H1 (cell line): ENCODE measurements at regions not wholly inside any gene's neighbourhood (a gene's known extent, or its start where the extent isn't known, plus 50 kb on each side); places are given as distances from the start of the nearest gene placed in this dataset.

ENCODE experiments used
- CTCF ChIA-PET: fragments of 300-600 bp; sonication (Branson Sonifier 250); formaldehyde crosslinking; loops from one replicate; lab custom pipeline; 2021; ENCODE audit not compliant: partially characterized antibody; lab: Charles Lee
- POLR2A ChIA-PET: fragments of 300-600 bp; sonication (Branson Sonifier 250); formaldehyde crosslinking; loops from one replicate; lab custom pipeline; 2021; ENCODE audit warnings: inconsistent platforms; ENCODE audit not compliant: partially characterized antibody; lab: Charles Lee
- DNase-seq, 2 experiments: peaks; one replicate each; pipeline versions ENCODE4 v3.0.0 to v3.0.0-alpha.2; 2010 to 2022; ENCODE audit warnings: low spot score in 2 of 2, low read depth in 1 of 2, mixed read lengths in 1 of 2
- FAIRE-seq: peaks from 2 replicates; lab custom pipeline; 2011; peaks lifted over from hg19 to GRCh38; lab: Jason Lieb, UNC
- H2AFZ ChIP-seq: 2 replicates; pipeline ENCODE4 v1.8.1; 2012; ENCODE audit warnings: low read length, inconsistent platforms
- H2AK5ac ChIP-seq: 2 replicates; pipeline ENCODE4 v1.6.1; 2013; ENCODE audit warnings: low read depth, low read length
- H2BK120ac ChIP-seq: replicated peaks from 2 replicates; pipeline ENCODE3; 2013; ENCODE audit warnings: low read depth, low read length, inconsistent platforms
- H2BK12ac ChIP-seq: 2 replicates; pipeline ENCODE4 v1.6.1; 2013; ENCODE audit warnings: low read depth, low read length
- H2BK15ac ChIP-seq: 2 replicates; pipeline ENCODE4 v1.6.1; 2013; ENCODE audit warnings: low read length
- H2BK20ac ChIP-seq: 2 replicates; pipeline ENCODE4 v1.6.1; 2013; ENCODE audit warnings: low read length
- H2BK5ac ChIP-seq: 2 replicates; pipeline ENCODE4 v1.6.1; 2013; ENCODE audit warnings: low read depth, low read length
- H3K14ac ChIP-seq: 2 replicates; pipeline ENCODE4 v1.6.1; 2013; ENCODE audit warnings: inconsistent platforms; ENCODE audit not compliant: insufficient read length
- H3K18ac ChIP-seq: 2 replicates; pipeline ENCODE4 v1.6.1; 2013; ENCODE audit warnings: low read length; ENCODE audit errors: extremely low read depth
- H3K23ac ChIP-seq: 2 replicates; pipeline ENCODE4 v1.6.1; 2013; ENCODE audit warnings: inconsistent platforms; ENCODE audit not compliant: insufficient read length
- H3K23me2 ChIP-seq: 2 replicates; pipeline ENCODE4 v1.6.1; 2013; ENCODE audit warnings: low read depth, low read length
- H3K27ac ChIP-seq: 2 replicates; pipeline ENCODE4 v1.6.1; 2011; ENCODE audit warnings: low read depth, low read length, inconsistent platforms
- H3K27me3 ChIP-seq, 4 experiments: replicated peaks in 1 of 4; 1 replicate in 1 of 4; 2 replicates in 3 of 4; pipeline versions ENCODE4 v1.6.1 to v1.8.1; 2011 to 2013; ENCODE audit warnings: low read length in 3 of 4, mild to moderate bottlenecking in 3 of 4, inconsistent platforms in 2 of 4, mixed read lengths in 2 of 4, moderate library complexity in 1 of 4; ENCODE audit not compliant: control insufficient read depth in 3 of 4, insufficient read depth in 3 of 4; ENCODE audit errors: extremely low read depth in 1 of 4
- H3K36me3 ChIP-seq, 4 experiments: 2 replicates each; pipeline versions ENCODE4 v1.6.1 to v1.8.1; 2011 to 2013; ENCODE audit warnings: mild to moderate bottlenecking in 4 of 4, low read length in 3 of 4, moderate library complexity in 2 of 4, control low read depth in 1 of 4, inconsistent platforms in 1 of 4; ENCODE audit not compliant: insufficient read depth in 4 of 4, control insufficient read depth in 2 of 4
- H3K4ac ChIP-seq: replicated peaks from 2 replicates; pipeline ENCODE3; 2013; ENCODE audit warnings: low read length, low read depth, mixed read lengths, inconsistent platforms; ENCODE audit not compliant: insufficient read length
- H3K4me1 ChIP-seq, 4 experiments: replicated peaks in 1 of 4; 1 replicate in 1 of 4; 2 replicates in 3 of 4; pipeline versions ENCODE4 v1.6.1 to v1.8.1; 2011 to 2013; ENCODE audit warnings: low read length in 3 of 4, inconsistent platforms in 2 of 4, mixed read lengths in 1 of 4; ENCODE audit not compliant: insufficient read depth in 4 of 4, control insufficient read depth in 3 of 4
- H3K4me2 ChIP-seq, 2 experiments: 2 replicates each; pipeline versions ENCODE4 v1.6.1 to v1.8.1; 2011 to 2013; ENCODE audit warnings: low read depth in 2 of 2, low read length in 2 of 2, control low read depth in 1 of 2, inconsistent platforms in 1 of 2, mild to moderate bottlenecking in 1 of 2; ENCODE audit not compliant: insufficient read depth in 1 of 2
- H3K4me3 ChIP-seq, 4 experiments: fragments of 200-600, 300-600 bp in 1 of 4; sonication (generic), shearing (Covaris generic), sonication (Bioruptor Twin) in 1 of 4; 2 replicates each; pipeline versions ENCODE4 v1.5.1 to v1.8.1; 2011 to 2016; ENCODE audit warnings: low read length in 4 of 4, low read depth in 3 of 4, control low read depth in 2 of 4, inconsistent platforms in 2 of 4, mild to moderate bottlenecking in 2 of 4, mixed read lengths in 1 of 4, moderate library complexity in 1 of 4; ENCODE audit not compliant: insufficient read depth in 2 of 4; ENCODE audit errors: extremely low read depth in 1 of 4
- H3K56ac ChIP-seq: replicated peaks from 2 replicates; pipeline ENCODE3; 2013; ENCODE audit warnings: low read depth, mild to moderate bottlenecking, mixed read lengths, low read length, inconsistent platforms; ENCODE audit not compliant: insufficient read length
- H3K79me1 ChIP-seq: 2 replicates; pipeline ENCODE4 v1.6.1; 2013; ENCODE audit warnings: low read depth, low read length, control low read depth
- H3K79me2 ChIP-seq, 2 experiments: 2 replicates each; pipeline versions ENCODE4 v1.6.1 to v1.8.1; 2012 to 2013; ENCODE audit warnings: low read length in 2 of 2, mild to moderate bottlenecking in 2 of 2, inconsistent platforms in 1 of 2; ENCODE audit not compliant: insufficient read depth in 2 of 2, control insufficient read depth in 1 of 2
- H3K9ac ChIP-seq, 4 experiments: replicated peaks in 1 of 4; 1 replicate in 1 of 4; 2 replicates in 3 of 4; pipeline versions ENCODE4 v1.6.1 to v1.8.1; 2011 to 2013; ENCODE audit warnings: low read depth in 3 of 4, low read length in 3 of 4, control low read depth in 2 of 4, mild to moderate bottlenecking in 2 of 4, moderate library complexity in 2 of 4, inconsistent platforms in 1 of 4; ENCODE audit errors: extremely low read depth in 1 of 4
- H3K9me3 ChIP-seq, 2 experiments: 2 replicates each; pipeline versions ENCODE4 v1.6.1 to v1.8.1; 2012 to 2013; ENCODE audit warnings: mild to moderate bottlenecking in 2 of 2, moderate library complexity in 2 of 2, control low read depth in 1 of 2, inconsistent platforms in 1 of 2, low read depth in 1 of 2, low read length in 1 of 2, mixed read lengths in 1 of 2; ENCODE audit not compliant: insufficient read depth in 2 of 2
- H4K20me1 ChIP-seq, 2 experiments: replicated peaks in 1 of 2; 2 replicates each; pipeline versions ENCODE3 to v1.8.1; 2011 to 2013; ENCODE audit warnings: inconsistent platforms in 2 of 2, low read length in 2 of 2, mild to moderate bottlenecking in 1 of 2; ENCODE audit not compliant: insufficient read depth in 2 of 2, control insufficient read depth in 1 of 2
- H4K5ac ChIP-seq: 2 replicates; pipeline ENCODE4 v1.6.1; 2013; ENCODE audit warnings: low read length, low read depth, mixed read lengths, inconsistent platforms; ENCODE audit not compliant: insufficient read length
- H4K8ac ChIP-seq: 2 replicates; pipeline ENCODE4 v1.8.0; 2013; ENCODE audit warnings: mild to moderate bottlenecking, moderate library complexity, low read length, inconsistent platforms; ENCODE audit not compliant: insufficient read depth; ENCODE audit errors: extremely low read depth
- H4K91ac ChIP-seq: replicated peaks from 2 replicates; pipeline ENCODE3; 2013; ENCODE audit warnings: low read length, mixed read lengths, inconsistent platforms; ENCODE audit not compliant: insufficient read length
- RFX5 ChIP-seq: IDR thresholded peaks from 2 replicates; pipeline ENCODE4 v1.6.1; 2011; ENCODE audit warnings: low read depth, low read length, improper control_type of control experiment, borderline replicate concordance
- YY1 ChIP-seq: IDR thresholded peaks from 2 replicates; pipeline ENCODE4 v1.6.1; 2011; ENCODE audit warnings: low read depth, mild to moderate bottlenecking, low read length
- WGBS, 2 experiments: shearing (Covaris generic) in 1 of 2; methylation state at CpG; one replicate each; pipeline versions ENCODE4 v1.1.6 to v1.1.7; 2013 to 2015; ENCODE audit warnings: low lambda C conversion rate in 2 of 2, mixed read lengths in 2 of 2, inconsistent platforms in 1 of 2, low coverage in 1 of 2, missing lambda C conversion rate in 1 of 2; ENCODE audit not compliant: insufficient replicate concordance in 2 of 2, insufficient coverage in 1 of 2, insufficient read length in 1 of 2; ENCODE audit errors: extremely low coverage in 1 of 2, missing lambda C conversion rate in 1 of 2; 5-methylcytosine and 5-hydroxymethylcytosine counted together

DNA sequence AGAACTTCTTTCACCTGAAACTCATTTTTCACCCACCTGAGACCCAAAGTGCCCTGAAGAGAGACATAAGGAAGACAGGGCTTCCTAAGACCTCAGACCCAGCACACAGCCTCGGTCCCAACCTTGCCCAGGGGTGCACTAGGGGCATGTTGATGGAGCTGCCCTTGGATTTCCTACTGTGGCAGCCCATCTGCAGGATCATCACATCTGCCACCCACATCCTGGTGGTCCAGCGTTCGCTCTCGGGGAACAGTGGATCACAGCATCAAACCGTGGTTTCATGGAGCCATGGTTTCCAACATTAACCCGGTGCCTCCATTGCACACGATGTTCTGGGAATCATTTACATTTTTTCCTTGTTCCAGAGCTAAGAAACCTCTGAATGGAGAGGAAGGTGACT is 186.4 kb downstream of the TFCP2L1 start:
- Histone ChIP-seq H3K79me1 (no peaks in the 10 kb centered on the region), H3K9ac (no peak overlapping the region), H4K8ac (no peak overlapping the region), H2BK20ac (no peak overlapping the region), H3K18ac (no peak overlapping the region), H2BK120ac (no peak overlapping the region), H3K4me3 (no peak overlapping the region), H2AK5ac (no peak overlapping the region), H4K5ac (no peak overlapping the region), H3K56ac (no peak overlapping the region), H3K36me3 (no peaks in the 10 kb centered on the region), H2BK5ac (no peak overlapping the region), H3K23me2 (no peaks in the 10 kb centered on the region), H2BK12ac (no peak overlapping the region), H4K20me1 (peaks cover 0 to 2% of the 10 kb centered on the region in 2 experiments), H2AFZ (no peak overlapping the region), H3K27me3 (peaks cover 0 to 2% (median 0%) of the 10 kb centered on the region in 4 experiments; a peak in 4 of 7 replicates), H3K23ac (no peak overlapping the region), H3K14ac (no peak overlapping the region), H3K9me3 (no peaks in the 10 kb centered on the region), H4K91ac (no peak overlapping the region), H2BK15ac (no peak overlapping the region), H3K4me2 (no peak overlapping the region), H3K27ac (no peak overlapping the region), H3K4me1 (no peaks in the 10 kb centered on the region; a peak in 1 of 7 replicates), H3K4ac (no peak overlapping the region), H3K79me2 (no peaks in the 10 kb centered on the region)
- WGBS, 2 experiments, result 93% methylated on average over 6 of the region's 7 CpGs; no CpG with 5 or more reads in 1 of the 2 experiments
- DNase-seq (no peak), FAIRE-seq (no peak)
- TF ChIP-seq RFX5 (no peak), YY1 (no peak)
- POLR2A ChIA-PET, result no interaction called here
- CTCF ChIA-PET, result interaction anchor here (0.7 to 23.2 kb wide), 12 partner anchors 10 to 257 kb away, joined by 3 to 434 read pairs (median 4); no protein-coding TSS in a partner anchor
